CD4-positive, alpha-beta T cell treated with Interleukin-2 at 100 ng/mL for 4 hours (primary cell): ENCODE measurements at regions not wholly inside any gene's neighbourhood (a gene's known extent, or its start where the extent isn't known, plus 50 kb on each side); places are given as distances from the start of the nearest gene placed in this dataset.

Source experiments
- DNase-seq: peaks from one replicate; pipeline ENCODE4 v3.0.0-alpha.2; 2020; ENCODE audit warnings: low spot score

GRCh38 chr1:208541225-208541855 lies 297.2 kb upstream of the PLXNA2 start:
- peak; percentile 3 for DNase-seq

- DNase-seq: no peak
Observed at GRCh38 chr1:208542309-208542708, 298.1 kb upstream of the PLXNA2 start.

GRCh38 chr1:208544053-208544452 lies 299.9 kb upstream of the PLXNA2 start:
- DNase-seq: no peak

- DNase-seq: no peak
Observed at GRCh38 chr1:208544794-208545193, 300.6 kb upstream of the PLXNA2 start.

- DNase-seq: no peak
Observed at GRCh38 chr1:208551024-208551423, 306.8 kb upstream of the PLXNA2 start.

GRCh38 chr1:208551633-208552320 lies 307.6 kb upstream of the PLXNA2 start:
- no peak for DNase-seq

- no peak for DNase-seq
Observed at GRCh38 chr1:208552928-208553327, 308.7 kb upstream of the PLXNA2 start.

- no peak for DNase-seq
Observed at GRCh38 chr1:208556461-208556860, 312.3 kb upstream of the PLXNA2 start.

GRCh38 chr1:208557046-208557722 lies 313.0 kb upstream of the PLXNA2 start:
- DNase-seq: no peak

- no peak for DNase-seq
Observed at GRCh38 chr1:208557723-208558094, 313.5 kb upstream of the PLXNA2 start.

GRCh38 chr1:208559597-208560329 lies 315.6 kb upstream of the PLXNA2 start:
- DNase-seq: no peak

- no peak for DNase-seq
Observed at GRCh38 chr1:208562151-208562960, 318.2 kb upstream of the PLXNA2 start.

- DNase-seq: no peak
Observed at GRCh38 chr1:208564466-208564865, 320.3 kb upstream of the PLXNA2 start.

GRCh38 chr1:208565756-208566440 lies 321.7 kb upstream of the PLXNA2 start:
- no peak for DNase-seq

- no peak for DNase-seq
Observed at GRCh38 chr1:208569181-208569580, 325.0 kb upstream of the PLXNA2 start.

GRCh38 chr1:208570362-208570761 lies 326.2 kb upstream of the PLXNA2 start:
- DNase-seq: no peak

GRCh38 chr1:208576425-208576824 lies 332.2 kb upstream of the PLXNA2 start:
- no peak for DNase-seq

GRCh38 chr1:208577381-208577905 lies 333.3 kb upstream of the PLXNA2 start:
- no peak for DNase-seq

GRCh38 chr1:208581209-208581608 lies 337.0 kb upstream of the PLXNA2 start:
- no peak for DNase-seq

GRCh38 chr1:208581667-208582066 lies 337.5 kb upstream of the PLXNA2 start:
- no peak for DNase-seq

GRCh38 chr1:208584167-208584755 lies 340.1 kb upstream of the PLXNA2 start:
- DNase-seq: no peak
